Pancreas (tissue), 10 donors: ENCODE measurements at regions not wholly inside any gene's neighbourhood (a gene's known extent, or its start where the extent isn't known, plus 50 kb on each side); places are given as distances from the start of the nearest gene placed in this dataset.
"Not testable (repeated sequence)": the region's sequence is repeated elsewhere in the genome, so short reads cannot be mapped to it uniquely, and the experiment has no call there.

Experiments
- ATAC-seq, 4 donors: fragments of 200-7000 bp; cut with Tn5 transposase; one replicate each; pipeline versions ENCODE4 v1.8.0 to v1.9.1; 2020; ENCODE audit warnings: mild to moderate bottlenecking in 4 of 4, moderate library complexity in 4 of 4
- DNase-seq, 6 donors: peaks; one replicate each; pipeline ENCODE4 v3.0.0-alpha.2; 2020
- FAIRE-seq: peaks from 2 replicates; lab custom pipeline; 2012; peaks lifted over from hg19 to GRCh38; lab: Jason Lieb, UNC
- H3K27ac ChIP-seq, 4 donors: fragments of 200-600 bp; sonication (generic); 1 replicate in 3 of 4; 2 replicates in 1 of 4; pipeline versions ENCODE4 v1.5.0 to v1.8.0; 2020
- H3K27me3 ChIP-seq, 4 donors: fragments of 200-600 bp; one replicate each; pipeline ENCODE4 v1.8.0; 2021
- H3K36me3 ChIP-seq, 3 donors: fragments of 200-600 bp; sonication (generic) in 1 of 3; one replicate each; pipeline versions ENCODE4 v1.5.0 to v1.8.0; 2020 to 2021
- H3K4me1 ChIP-seq, 3 donors: fragments of 200-600 bp; one replicate each; pipeline ENCODE4 v1.8.0; 2021
- H3K4me3 ChIP-seq, 4 donors: fragments of 200-600 bp; sonication (generic) in 2 of 4; one replicate each; pipeline versions ENCODE4 v1.5.0 to v1.8.0; 2020 to 2021
- H3K9me3 ChIP-seq, 4 donors: fragments of 200-600 bp; one replicate each; pipeline ENCODE4 v1.8.0; 2021
- WGBS, 2 donors: extraction: QIAGEN DNeasy Blood & Tissue Kit; methylation state at CpG; one replicate each; pipeline ENCODE4 v1.1.7; 2013; 5-methylcytosine and 5-hydroxymethylcytosine counted together
- intact Hi-C, 3 donors: fragments of 100-400 bp; cut with DNase I; formaldehyde crosslinking; loops; one replicate each; pipeline versions ENCODE4 v1.11.1 to v1.14.2; 2022
- TF ChIP-seq, protein P1 (sequence below), 4 donors: fragments of 200-600 bp; sonication (generic) in 3 of 4; IDR thresholded peaks; one replicate each; pipeline versions ENCODE4 v1.5.0 to v1.8.0; 2021; ENCODE audit warnings: antibody characterized with exemption in 4 of 4
- donor health status: healthy with polysubstance abuse.
- donor health status: DM: no; HTN: no; CAD: no; lungs with moderate emphysema.
- donor health status: DM: no; HTN: no; CAD: no.
- donor health status: control.
- donor health status: control.
- donor health status: Bipolar disorder and iron deficiency.
- donor health status: DM: yes; HTN: yes; CAD: no.
- donor health status: DM: no; HTN: no; CAD: no.
- donor health status: DM: no; HTN: no; CAD: no.
- donor health status: DM: yes; HTN: yes; CAD: no.

DNA sequence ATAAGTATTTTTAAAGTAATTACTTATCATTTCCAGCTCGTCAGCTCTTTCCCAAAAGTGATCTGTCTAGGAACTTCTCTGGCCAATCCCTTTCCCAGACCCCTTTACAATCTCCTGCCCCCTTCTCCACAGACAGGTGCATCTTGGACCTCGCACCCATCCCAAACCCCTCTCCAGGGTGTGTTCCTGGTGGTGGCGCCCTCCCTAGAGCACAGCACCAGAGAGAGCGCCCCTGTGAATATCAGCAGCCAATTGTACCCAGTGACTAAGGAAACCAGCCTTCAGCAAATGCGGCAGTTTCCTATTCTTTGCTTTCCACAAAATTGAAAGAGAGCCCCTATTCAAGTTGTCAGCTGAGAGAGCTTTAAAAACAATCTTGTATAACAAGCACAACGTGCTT lies 157.7 kb downstream of the RNASET2 start:
- intact Hi-C loops: no loop called here
- DNase-seq (no peak), FAIRE-seq (no peak)

DNA sequence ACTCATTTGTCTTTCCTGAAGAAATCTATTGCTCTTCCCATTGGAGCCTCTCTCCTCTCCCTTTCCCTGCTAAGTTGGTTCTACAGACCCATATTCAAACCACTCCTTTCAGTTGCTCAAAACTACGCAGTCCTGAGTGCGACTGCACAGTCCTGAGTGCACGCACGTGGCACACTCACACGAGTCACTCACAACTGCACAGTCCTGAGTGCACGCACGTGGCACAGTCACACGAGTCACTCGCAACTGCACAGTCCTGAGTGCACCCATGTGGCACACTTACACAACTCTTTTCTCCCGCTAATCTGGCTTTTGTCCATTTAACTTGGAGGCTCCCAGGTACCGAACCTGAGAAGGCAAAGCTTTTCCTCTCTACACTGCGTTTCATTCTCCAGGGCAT lies 159.7 kb downstream of the RNASET2 start:
- H3K4me1 ChIP-seq: no peaks in the 10 kb centered on the region
- DNase-seq (no peak), ATAC-seq (no peak), FAIRE-seq (no peak)
- H3K27me3 ChIP-seq: no peaks in the 10 kb centered on the region
- TF ChIP-seq, protein P1, sequence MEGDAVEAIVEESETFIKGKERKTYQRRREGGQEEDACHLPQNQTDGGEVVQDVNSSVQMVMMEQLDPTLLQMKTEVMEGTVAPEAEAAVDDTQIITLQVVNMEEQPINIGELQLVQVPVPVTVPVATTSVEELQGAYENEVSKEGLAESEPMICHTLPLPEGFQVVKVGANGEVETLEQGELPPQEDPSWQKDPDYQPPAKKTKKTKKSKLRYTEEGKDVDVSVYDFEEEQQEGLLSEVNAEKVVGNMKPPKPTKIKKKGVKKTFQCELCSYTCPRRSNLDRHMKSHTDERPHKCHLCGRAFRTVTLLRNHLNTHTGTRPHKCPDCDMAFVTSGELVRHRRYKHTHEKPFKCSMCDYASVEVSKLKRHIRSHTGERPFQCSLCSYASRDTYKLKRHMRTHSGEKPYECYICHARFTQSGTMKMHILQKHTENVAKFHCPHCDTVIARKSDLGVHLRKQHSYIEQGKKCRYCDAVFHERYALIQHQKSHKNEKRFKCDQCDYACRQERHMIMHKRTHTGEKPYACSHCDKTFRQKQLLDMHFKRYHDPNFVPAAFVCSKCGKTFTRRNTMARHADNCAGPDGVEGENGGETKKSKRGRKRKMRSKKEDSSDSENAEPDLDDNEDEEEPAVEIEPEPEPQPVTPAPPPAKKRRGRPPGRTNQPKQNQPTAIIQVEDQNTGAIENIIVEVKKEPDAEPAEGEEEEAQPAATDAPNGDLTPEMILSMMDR (IDR thresholded peaks at IDR 0.05): no peak
- H3K27ac ChIP-seq: no peak overlapping the region
- H3K9me3 ChIP-seq: no peaks in the 10 kb centered on the region
- no peaks in the 10 kb centered on the region for H3K36me3 ChIP-seq
- 81 to 86% methylated on average over 12 of the region's 12 CpGs for WGBS, 2 donors
- H3K4me3 ChIP-seq: no peak overlapping the region
- intact Hi-C loops: no loop called here

More for the DNA sequence above, 157.7 kb downstream of the RNASET2 start:
- H3K27ac ChIP-seq: no peak overlapping the region
- no peak overlapping the region for H3K4me3 ChIP-seq
- H3K4me1 ChIP-seq: no peaks in the 10 kb centered on the region
- H3K36me3 ChIP-seq: no peaks in the 10 kb centered on the region
- no peaks in the 10 kb centered on the region for H3K9me3 ChIP-seq
- TF ChIP-seq, protein P1 (IDR thresholded peaks at IDR 0.05): no peak
- WGBS, 2 donors: 68 to 83% methylated on average over 6 of the region's 6 CpGs
- no peaks in the 10 kb centered on the region for H3K27me3 ChIP-seq
- ATAC-seq: no peak

DNA sequence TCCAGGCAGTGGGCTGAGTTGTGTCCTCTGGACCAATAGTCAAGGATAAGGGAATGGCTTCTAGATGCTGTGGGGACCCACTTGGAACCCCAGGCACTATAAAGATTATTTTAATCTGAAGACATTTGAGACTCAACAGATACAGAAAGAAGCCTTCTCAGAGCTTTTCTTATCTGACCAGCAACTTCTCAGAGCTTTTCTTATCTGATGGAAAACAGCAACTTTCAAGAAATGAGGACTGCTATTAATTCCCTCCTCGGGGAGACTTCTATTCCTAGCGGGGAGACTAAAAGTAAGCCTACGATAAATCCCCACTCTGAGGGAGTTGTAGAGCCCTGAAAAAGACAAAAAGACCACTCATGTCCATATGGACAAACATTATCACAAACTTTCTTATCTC lies 160.5 kb downstream of the RNASET2 start:
- H3K27me3 ChIP-seq: no peaks in the 10 kb centered on the region
- no peaks in the 10 kb centered on the region for H3K9me3 ChIP-seq
- ATAC-seq (no peak), FAIRE-seq (no peak), DNase-seq (no peak)
- no peaks in the 10 kb centered on the region for H3K4me1 ChIP-seq
- intact Hi-C loops: no loop called here
- H3K27ac ChIP-seq: no peak overlapping the region
- TF ChIP-seq, protein P1 (IDR thresholded peaks at IDR 0.05): no peak
- no peaks in the 10 kb centered on the region for H3K36me3 ChIP-seq
- 67 to 72% methylated on average over 3 of the region's 3 CpGs for WGBS, 2 donors
- no peak overlapping the region for H3K4me3 ChIP-seq

DNA sequence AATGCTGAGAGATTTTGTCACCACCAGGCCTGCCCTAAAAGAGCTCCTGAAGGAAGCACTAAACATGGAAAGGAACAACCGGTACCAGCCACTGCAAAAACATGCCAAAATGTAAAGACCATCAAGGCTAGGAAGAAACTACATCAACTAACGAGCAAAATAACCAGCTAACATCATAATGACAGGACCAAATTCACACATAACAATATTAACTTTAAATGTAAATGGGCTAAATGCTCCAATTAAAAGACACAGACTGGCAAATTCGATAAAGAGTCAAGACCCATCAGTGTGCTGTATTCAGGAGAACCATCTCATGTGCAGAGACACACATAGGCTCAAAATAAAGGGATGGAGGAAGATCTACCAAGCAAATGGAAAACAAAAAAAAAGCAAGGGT lies 163.8 kb upstream of the RPS6KA2 start:
- H3K9me3 ChIP-seq, H3K36me3 ChIP-seq, ATAC-seq, H3K4me3 ChIP-seq, H3K27me3 ChIP-seq, FAIRE-seq, H3K27ac ChIP-seq, H3K4me1 ChIP-seq, intact Hi-C loops, DNase-seq: not testable (repeated sequence)
- 68 to 72% methylated on average over 2 of the region's 3 CpGs for WGBS, 2 donors

DNA sequence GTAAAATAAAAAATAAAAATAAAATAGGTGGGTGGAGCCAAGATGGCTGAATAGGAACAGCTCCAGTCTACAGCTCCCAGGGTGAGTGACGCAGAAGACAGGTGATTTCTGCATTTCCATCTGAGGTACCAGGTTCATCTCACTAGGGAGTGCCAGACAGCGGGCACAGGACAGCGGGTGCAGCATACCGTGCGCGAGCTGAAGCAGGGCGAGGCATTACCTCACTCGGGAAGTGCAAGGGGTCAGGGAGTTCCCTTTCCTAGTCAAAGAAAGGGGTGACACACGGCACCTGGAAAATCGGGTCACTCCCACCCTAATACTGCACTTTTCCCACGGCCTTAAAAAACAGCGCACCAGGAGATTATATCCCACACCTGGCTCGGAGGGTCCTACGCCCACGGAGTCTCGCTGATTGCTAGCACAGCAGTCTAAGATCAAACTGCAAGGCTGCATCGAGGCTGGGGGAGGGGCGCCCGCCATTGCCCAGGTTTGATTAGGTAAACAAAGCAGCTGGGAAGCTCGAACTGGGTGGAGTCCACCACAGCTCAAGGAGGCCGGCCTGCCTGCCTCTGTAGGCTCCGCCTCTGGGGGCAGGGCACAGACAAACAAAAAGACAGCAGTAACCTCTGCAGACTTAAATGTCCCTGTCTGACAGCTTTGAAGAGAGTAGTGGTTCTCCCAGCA lies 161.9 kb upstream of the RPS6KA2 start:
- DNase-seq: peak in 1 of 6 donors; percentile 20
- H3K4me1 ChIP-seq, ATAC-seq, FAIRE-seq, intact Hi-C loops, H3K27ac ChIP-seq, H3K36me3 ChIP-seq, H3K27me3 ChIP-seq, H3K4me3 ChIP-seq, H3K9me3 ChIP-seq: not testable (repeated sequence)
- WGBS, 2 donors: 78 to 87% methylated on average over 21 to 22 of the region's 22 CpGs

DNA sequence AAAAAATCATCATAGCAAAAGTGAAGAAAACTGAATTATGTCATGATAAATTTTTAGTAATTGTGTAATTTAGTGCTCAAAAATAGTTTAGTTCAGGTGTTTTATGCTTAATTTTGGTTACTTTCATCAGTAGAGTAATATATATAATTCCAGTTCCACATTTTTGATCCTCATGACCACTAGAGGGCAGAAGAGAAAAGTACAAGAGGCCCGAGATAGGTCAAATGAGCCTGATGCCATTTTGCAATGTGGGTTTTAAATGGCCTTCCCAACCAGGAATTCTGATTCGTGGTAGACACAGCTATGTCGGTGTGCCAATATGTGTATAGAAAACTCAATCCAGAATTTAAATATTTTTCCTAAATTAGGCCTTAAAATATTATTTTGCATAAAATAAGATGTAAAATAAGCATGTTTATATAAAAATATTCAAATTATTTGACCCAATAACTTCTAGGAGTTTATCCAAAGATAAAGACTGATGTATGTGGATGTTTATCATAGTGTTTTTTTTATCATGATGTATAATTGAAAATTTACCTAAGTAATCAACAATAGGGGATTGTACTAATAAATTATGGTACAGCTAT lies 159.7 kb upstream of the RPS6KA2 start:
- intact Hi-C loops: no loop called here
- H3K27me3 ChIP-seq: no peaks in the 10 kb centered on the region
- H3K9me3 ChIP-seq: no peaks in the 10 kb centered on the region
- H3K36me3 ChIP-seq: no peaks in the 10 kb centered on the region
- no peak overlapping the region for H3K27ac ChIP-seq
- WGBS, 2 donors: 0 to 5% methylated on average over 3 of the region's 3 CpGs
- H3K4me3 ChIP-seq: no peak overlapping the region
- FAIRE-seq: peak; percentile 87
- H3K4me1 ChIP-seq: no peaks in the 10 kb centered on the region
- no peak for DNase-seq
- ATAC-seq: peak; percentile 53 to 87 (median 80)
- TF ChIP-seq, protein P1 (IDR thresholded peaks at IDR 0.05): peak; percentile 32 to 66 (median 60)
